GM12872 (cell line): ENCODE measurements at regions not wholly inside any gene's neighbourhood (a gene's known extent, or its start where the extent isn't known, plus 50 kb on each side); places are given as distances from the start of the nearest gene placed in this dataset.

Experiments
- CTCF ChIP-seq: IDR thresholded peaks from 3 replicates; pipeline ENCODE4 v1.5.1; 2011; ENCODE audit warnings: low read depth, mild to moderate bottlenecking, low read length, moderate library complexity; ENCODE audit not compliant: insufficient read depth

DNA sequence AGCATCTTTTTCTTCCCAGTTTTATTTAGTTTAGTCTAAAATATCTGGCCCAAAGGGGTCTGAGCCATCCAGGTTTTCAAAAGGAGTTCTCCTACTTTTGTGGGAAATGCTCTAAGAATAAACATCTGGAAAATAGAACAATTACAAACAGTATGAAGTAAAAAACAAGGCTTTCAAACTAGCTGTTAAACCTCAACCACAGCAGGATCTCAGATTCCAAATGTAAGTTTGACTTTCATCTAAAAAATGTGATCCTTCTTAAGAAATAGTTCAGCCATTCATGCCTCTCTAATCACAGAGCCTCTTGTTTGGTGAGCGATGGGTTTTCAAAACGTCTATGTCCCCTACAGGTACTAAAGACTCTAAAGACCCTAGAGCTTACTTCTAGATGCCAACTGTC is 413.5 kb downstream of the DUSP10 start:
- no peak for TF ChIP-seq CTCF

DNA sequence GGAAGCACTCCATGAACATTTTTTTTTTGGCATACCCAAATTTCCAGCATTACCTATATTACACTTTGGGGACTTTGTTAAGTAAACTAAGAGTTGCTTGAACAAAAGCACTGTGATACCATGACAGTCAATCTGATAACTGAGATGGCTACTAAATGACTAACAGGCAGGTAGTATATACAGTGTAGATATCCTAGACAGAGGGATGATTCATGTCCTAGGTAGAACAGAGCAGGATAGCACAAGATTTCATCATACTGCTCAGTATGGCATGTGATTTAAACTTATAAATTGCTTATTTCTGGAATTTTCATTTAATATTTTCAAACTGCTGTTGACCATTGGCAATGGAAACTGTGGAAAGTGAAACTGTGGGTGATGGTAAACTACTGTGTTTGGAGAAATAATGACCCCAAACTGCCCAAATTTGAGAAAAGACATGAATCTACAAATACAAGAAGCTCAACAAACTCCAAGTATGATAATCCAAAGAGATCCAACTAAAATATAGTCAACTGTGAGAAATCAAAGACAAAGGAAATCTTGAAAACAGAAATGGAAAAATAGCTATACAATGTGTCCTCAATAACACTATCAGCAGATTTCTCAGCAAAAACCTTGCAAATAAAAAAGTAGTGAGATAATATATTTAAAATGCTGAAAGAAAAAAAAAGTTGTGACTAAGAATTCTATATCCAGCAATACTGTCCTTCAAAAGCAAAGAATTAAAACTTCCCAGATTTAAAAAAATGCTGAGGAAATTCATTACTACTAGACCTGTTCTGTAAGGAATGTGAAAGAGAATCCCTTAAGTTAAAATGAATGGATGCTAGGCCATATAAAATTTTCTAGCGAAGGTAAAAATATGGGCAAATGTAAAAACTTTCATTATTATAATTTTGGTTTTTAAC is 410.4 kb downstream of the DUSP10 start:
- TF ChIP-seq CTCF, result no peak

- no peak for TF ChIP-seq CTCF
These were observed 407.8 kb downstream of the DUSP10 start for GRCh38 chr1:221334062-221334461.

- TF ChIP-seq CTCF, result no peak
These were observed 406.5 kb downstream of the DUSP10 start for GRCh38 chr1:221335161-221336101.

DNA sequence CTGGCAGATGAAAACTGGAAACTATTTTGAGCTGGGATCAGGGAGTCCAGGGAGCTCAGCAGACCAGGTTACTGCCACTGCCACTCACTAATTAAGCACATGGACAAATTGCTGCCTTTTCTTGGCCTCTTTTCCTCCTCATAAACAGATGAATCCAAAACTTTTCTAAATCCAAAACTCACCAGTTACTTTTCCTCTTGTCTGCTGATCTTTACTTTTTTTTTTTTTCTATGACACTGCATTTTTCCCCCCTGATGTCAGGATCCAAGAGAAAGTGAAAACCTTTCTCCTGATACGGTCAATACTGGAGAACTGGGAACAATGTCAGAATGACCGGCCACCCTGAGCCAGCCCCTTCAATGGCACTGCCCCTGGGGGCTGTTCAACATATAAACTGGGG is 405.8 kb downstream of the DUSP10 start:
- no peak for TF ChIP-seq CTCF

DNA sequence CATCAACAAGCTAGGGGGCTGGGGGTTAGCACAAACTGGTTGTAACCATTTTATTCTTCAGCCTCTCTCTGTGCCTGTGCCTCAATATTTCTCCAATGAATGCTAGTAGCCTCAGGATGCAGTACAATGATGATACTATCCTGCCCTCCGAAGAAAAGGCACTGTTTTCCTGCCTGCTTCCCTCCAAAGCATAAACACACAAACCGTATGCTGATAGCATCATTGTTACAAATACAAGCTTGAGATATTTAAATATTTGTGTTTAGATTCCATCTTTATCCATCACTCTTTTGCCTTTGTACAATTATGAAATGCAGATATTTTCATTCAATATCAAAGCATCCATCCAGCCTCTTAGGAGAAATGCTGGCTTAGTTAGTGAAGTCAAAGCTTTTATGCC is 404.8 kb downstream of the DUSP10 start:
- no peak for TF ChIP-seq CTCF

- no peak for TF ChIP-seq CTCF
These were observed 398.8 kb downstream of the DUSP10 start for GRCh38 chr1:221343136-221343535.
